Aorta (tissue), 5 donors: ENCODE measurements at regions not wholly inside any gene's neighbourhood (a gene's known extent, or its start where the extent isn't known, plus 50 kb on each side); places are given as distances from the start of the nearest gene placed in this dataset.

ENCODE experiments used
- ATAC-seq: fragments of 200-7000 bp; cut with Tn5 transposase; one replicate; pipeline ENCODE4 v1.9.1; 2022; ENCODE audit warnings: moderate library complexity; ENCODE audit not compliant: low FRiP score
- DNase-seq, 2 donors: peaks; one replicate each; pipeline ENCODE4 v3.0.0-alpha.2; 2020
- H3K27ac ChIP-seq, 2 donors: one replicate each; pipeline ENCODE4 v1.5.1; 2013; ENCODE audit warnings: low read length in 2 of 2, mild to moderate bottlenecking in 2 of 2, moderate library complexity in 2 of 2, control low read depth in 1 of 2, inconsistent platforms in 1 of 2, low read depth in 1 of 2
- H3K27me3 ChIP-seq, 2 donors: one replicate each; pipeline ENCODE4 v1.6.1; 2013; ENCODE audit warnings: control low read depth in 1 of 2, low read length in 1 of 2, mild to moderate bottlenecking in 1 of 2, moderate library complexity in 1 of 2; ENCODE audit not compliant: insufficient read depth in 2 of 2, control insufficient read depth in 1 of 2
- H3K36me3 ChIP-seq, 2 donors: one replicate each; pipeline ENCODE4 v1.6.1; 2013; ENCODE audit warnings: control low read depth in 1 of 2, low read length in 1 of 2, mild to moderate bottlenecking in 1 of 2; ENCODE audit not compliant: insufficient read depth in 2 of 2, control insufficient read depth in 1 of 2
- H3K4me1 ChIP-seq, 2 donors: one replicate each; pipeline ENCODE4 v1.6.1; 2013; ENCODE audit warnings: low read length in 2 of 2, control low read depth in 1 of 2, mild to moderate bottlenecking in 1 of 2, moderate library complexity in 1 of 2; ENCODE audit not compliant: insufficient read depth in 2 of 2, control insufficient read depth in 1 of 2
- H3K4me3 ChIP-seq, 2 donors: one replicate each; pipeline ENCODE4 v1.5.1; 2013; ENCODE audit warnings: low read length in 2 of 2, control low read depth in 1 of 2, mild to moderate bottlenecking in 1 of 2
- H3K9me3 ChIP-seq: one replicate; pipeline ENCODE4 v1.6.1; 2013; ENCODE audit warnings: mild to moderate bottlenecking, low read length; ENCODE audit not compliant: control insufficient read depth
- WGBS, 2 donors: extraction: QIAGEN DNeasy Blood & Tissue Kit; methylation state at CpG; one replicate each; pipeline ENCODE4 v1.1.7; 2013; 5-methylcytosine and 5-hydroxymethylcytosine counted together
- intact Hi-C, 2 donors: fragments of 100-400 bp; cut with DNase I; formaldehyde crosslinking; loops; one replicate each; pipeline versions ENCODE4 v1.14.2 to v1.15.0; 2022
- donor health status: healthy with polysubstance abuse.
- donor health status: Bipolar disorder and iron deficiency.
- donor health status: DM: no; HTN: no; CAD: no.
- donor health status: DM: no; HTN: no; CAD: no.
- donor health status: DM: yes; HTN: yes; CAD: no.

- 43 to 48% methylated on average over 1 of the region's 1 CpG for WGBS, 2 donors
- Histone ChIP-seq H3K9me3 (no peaks in the 10 kb centered on the region), H3K27ac (no peak overlapping the region), H3K36me3 (no peaks in the 10 kb centered on the region), H3K4me3 (no peak overlapping the region), H3K27me3 (no peaks in the 10 kb centered on the region), H3K4me1 (no peaks in the 10 kb centered on the region)
- no peak for ATAC-seq
- no peak for DNase-seq
- intact Hi-C loops: no loop called here
Observed at GRCh38 chr5:2378976-2379375, 372.5 kb downstream of the IRX2 start.

- no peak overlapping the region for H3K4me3 ChIP-seq
- DNase-seq (no peak), ATAC-seq (no peak)
- no peaks in the 10 kb centered on the region for H3K27me3 ChIP-seq
- H3K36me3 ChIP-seq: no peaks in the 10 kb centered on the region
- 45 to 55% methylated on average over 7 of the region's 7 CpGs for WGBS, 2 donors
- H3K4me1 ChIP-seq: no peaks in the 10 kb centered on the region
- H3K27ac ChIP-seq: no peak overlapping the region
- intact Hi-C loops: no loop called here
- H3K9me3 ChIP-seq: no peaks in the 10 kb centered on the region
Observed at GRCh38 chr5:2378108-2378507, 373.4 kb downstream of the IRX2 start.

GRCh38 chr5:2376486-2376885 is 375.0 kb downstream of the IRX2 start:
- Histone ChIP-seq H3K4me1 (no peaks in the 10 kb centered on the region), H3K27me3 (no peaks in the 10 kb centered on the region), H3K27ac (no peak overlapping the region), H3K9me3 (no peaks in the 10 kb centered on the region), H3K36me3 (no peaks in the 10 kb centered on the region), H3K4me3 (no peak overlapping the region)
- 85 to 92% methylated on average over 6 of the region's 6 CpGs for whole genome bisulfite sequencing, 2 donors
- DNase-seq: no peak
- no peak for ATAC-seq
- intact Hi-C loops: no loop called here

- Histone ChIP-seq H3K9me3 (no peaks in the 10 kb centered on the region), H3K27ac (no peak overlapping the region), H3K27me3 (no peaks in the 10 kb centered on the region), H3K4me1 (no peaks in the 10 kb centered on the region), H3K4me3 (no peak overlapping the region), H3K36me3 (no peaks in the 10 kb centered on the region)
- ATAC-seq: no peak
- no peak for DNase-seq
- intact Hi-C loops: no loop called here
- WGBS, 2 donors: 63 to 67% methylated on average over 11 of the region's 11 CpGs
Observed at GRCh38 chr5:2375757-2376250, 375.7 kb downstream of the IRX2 start.

GRCh38 chr5:2375291-2375690 is 376.2 kb downstream of the IRX2 start:
- Histone ChIP-seq H3K4me1 (no peaks in the 10 kb centered on the region), H3K9me3 (no peaks in the 10 kb centered on the region), H3K27me3 (no peaks in the 10 kb centered on the region), H3K27ac (no peak overlapping the region), H3K36me3 (no peaks in the 10 kb centered on the region), H3K4me3 (no peak overlapping the region)
- WGBS, 2 donors: 85 to 90% methylated on average over 13 of the region's 13 CpGs
- DNase-seq: no peak
- ATAC-seq: no peak
- intact Hi-C loops: no loop called here

- no peak overlapping the region for H3K27ac ChIP-seq
- DNase-seq (no peak), ATAC-seq (no peak)
- H3K4me1 ChIP-seq: no peaks in the 10 kb centered on the region
- no peaks in the 10 kb centered on the region for H3K9me3 ChIP-seq
- intact Hi-C loops: no loop called here
- WGBS, 2 donors: 88 to 89% methylated on average over 13 of the region's 13 CpGs
- H3K4me3 ChIP-seq: no peak overlapping the region
- H3K27me3 ChIP-seq: no peaks in the 10 kb centered on the region
- no peaks in the 10 kb centered on the region for H3K36me3 ChIP-seq
Observed at GRCh38 chr5:2374703-2375102, 376.8 kb downstream of the IRX2 start.

- Histone ChIP-seq H3K9me3 (no peaks in the 10 kb centered on the region), H3K36me3 (no peaks in the 10 kb centered on the region), H3K4me1 (no peaks in the 10 kb centered on the region), H3K4me3 (no peak overlapping the region), H3K27ac (no peak overlapping the region), H3K27me3 (no peaks in the 10 kb centered on the region)
- DNase-seq: no peak
- ATAC-seq: no peak
- 88 to 90% methylated on average over 6 of the region's 6 CpGs for WGBS, 2 donors
- intact Hi-C loops: no loop called here
Observed at GRCh38 chr5:2373631-2374030, 377.8 kb downstream of the IRX2 start.

- intact Hi-C loops: no loop called here
- no peak for DNase-seq
- 87 to 90% methylated on average over 14 of the region's 14 CpGs for WGBS, 2 donors
Observed at GRCh38 chr5:2371419-2371710, 380.1 kb downstream of the IRX2 start.

GRCh38 chr5:2370626-2371418 is 380.7 kb downstream of the IRX2 start:
- Histone ChIP-seq H3K36me3 (no peaks in the 10 kb centered on the region), H3K4me1 (no peaks in the 10 kb centered on the region), H3K4me3 (no peak overlapping the region), H3K27ac (no peak overlapping the region), H3K27me3 (no peaks in the 10 kb centered on the region), H3K9me3 (no peaks in the 10 kb centered on the region)
- 90 to 91% methylated on average over 24 of the region's 24 CpGs for WGBS, 2 donors
- DNase-seq (no peak), ATAC-seq (no peak)
- intact Hi-C loops: no loop called here

More at GRCh38 chr5:2371419-2371710, 380.1 kb downstream of the IRX2 start:
- H3K27me3 ChIP-seq: no peaks in the 10 kb centered on the region
- ATAC-seq: no peak
- H3K4me3 ChIP-seq: no peak overlapping the region
- H3K36me3 ChIP-seq: no peaks in the 10 kb centered on the region
- no peaks in the 10 kb centered on the region for H3K4me1 ChIP-seq
- H3K9me3 ChIP-seq: no peaks in the 10 kb centered on the region
- no peak overlapping the region for H3K27ac ChIP-seq
